ENCODE measurements at regions not wholly inside any gene's neighbourhood (a gene's known extent, or its start where the extent isn't known, plus 50 kb on each side); places are given as distances from the start of the nearest gene placed in this dataset.

DNA sequence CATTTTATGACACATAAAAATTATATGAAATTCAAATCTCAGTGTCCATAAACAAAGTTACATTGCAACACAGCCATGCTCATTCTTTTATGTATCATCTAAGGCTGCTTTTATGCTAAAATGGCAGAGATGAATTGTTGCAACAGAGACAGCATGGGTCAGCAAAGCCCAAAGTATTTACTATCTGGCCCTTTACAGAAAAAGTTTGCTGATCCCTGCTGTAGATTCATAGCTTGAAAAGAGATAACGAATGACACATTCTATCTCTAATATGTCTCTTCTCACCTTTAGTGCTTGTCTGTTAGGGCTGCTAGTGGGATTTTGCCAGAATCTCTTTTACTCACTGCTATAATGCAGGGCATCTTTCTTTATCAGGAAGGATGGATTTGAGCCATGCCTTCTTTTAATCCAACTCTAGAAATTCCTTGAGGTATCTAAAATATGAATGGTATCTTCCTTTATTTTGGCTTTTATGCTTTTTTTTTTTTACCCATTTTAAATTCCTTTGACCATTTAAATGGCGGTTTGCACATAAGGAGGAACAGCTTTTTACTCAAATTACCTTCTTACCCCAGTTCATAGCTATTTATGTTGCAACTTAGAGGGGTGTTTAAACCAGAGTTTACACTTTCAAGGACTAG, 598.2 kb downstream of the PLPP3 start:
- H3K27ac Mint-ChIP-seq: no peak overlapping the region
- H3K4me3 Mint-ChIP-seq: no peak overlapping the region
- H3K36me3 Mint-ChIP-seq (ENCODE audit: low read depth): no peaks in the 10 kb centered on the region

DNA sequence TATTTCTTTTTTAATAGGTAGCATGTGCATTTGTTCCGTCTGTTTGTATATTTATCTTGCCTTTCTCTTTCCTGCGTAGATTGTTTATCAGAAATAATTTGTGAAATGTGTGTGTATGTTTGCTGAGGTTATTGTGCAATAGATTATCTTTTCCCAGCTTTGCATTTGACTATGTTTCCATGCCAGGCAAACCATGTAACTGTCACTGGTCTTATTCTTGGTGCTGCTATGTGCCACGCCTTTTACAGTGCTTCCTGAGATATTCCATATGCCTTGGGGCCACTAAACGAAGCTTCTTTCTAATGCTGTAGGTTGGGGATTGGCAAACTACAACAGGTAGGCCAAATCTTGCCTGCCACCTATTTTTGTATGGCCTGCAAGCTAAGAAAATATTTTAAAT, 598.8 kb downstream of the PLPP3 start:
- peaks cover 10% of the 10 kb centered on the region for H3K4me1 Mint-ChIP-seq (ENCODE audit: low read depth)
- TF ChIP-seq, protein P1, sequence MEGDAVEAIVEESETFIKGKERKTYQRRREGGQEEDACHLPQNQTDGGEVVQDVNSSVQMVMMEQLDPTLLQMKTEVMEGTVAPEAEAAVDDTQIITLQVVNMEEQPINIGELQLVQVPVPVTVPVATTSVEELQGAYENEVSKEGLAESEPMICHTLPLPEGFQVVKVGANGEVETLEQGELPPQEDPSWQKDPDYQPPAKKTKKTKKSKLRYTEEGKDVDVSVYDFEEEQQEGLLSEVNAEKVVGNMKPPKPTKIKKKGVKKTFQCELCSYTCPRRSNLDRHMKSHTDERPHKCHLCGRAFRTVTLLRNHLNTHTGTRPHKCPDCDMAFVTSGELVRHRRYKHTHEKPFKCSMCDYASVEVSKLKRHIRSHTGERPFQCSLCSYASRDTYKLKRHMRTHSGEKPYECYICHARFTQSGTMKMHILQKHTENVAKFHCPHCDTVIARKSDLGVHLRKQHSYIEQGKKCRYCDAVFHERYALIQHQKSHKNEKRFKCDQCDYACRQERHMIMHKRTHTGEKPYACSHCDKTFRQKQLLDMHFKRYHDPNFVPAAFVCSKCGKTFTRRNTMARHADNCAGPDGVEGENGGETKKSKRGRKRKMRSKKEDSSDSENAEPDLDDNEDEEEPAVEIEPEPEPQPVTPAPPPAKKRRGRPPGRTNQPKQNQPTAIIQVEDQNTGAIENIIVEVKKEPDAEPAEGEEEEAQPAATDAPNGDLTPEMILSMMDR (IDR thresholded peaks at IDR 0.05): no peak
- no peaks in the 10 kb centered on the region for H3K27me3 Mint-ChIP-seq (ENCODE audit: insufficient read depth)
- no peak for DNase-seq
- no peaks in the 10 kb centered on the region for H3K9me3 Mint-ChIP-seq
- H3K36me3 Mint-ChIP-seq (ENCODE audit: low read depth): no peaks in the 10 kb centered on the region
- no peak overlapping the region for H3K4me3 Mint-ChIP-seq
- H3K27ac Mint-ChIP-seq: no peak overlapping the region

More for the DNA sequence above, 598.2 kb downstream of the PLPP3 start:
- DNase-seq: no peak
- Mint-ChIP-seq H3K9me3 (no peaks in the 10 kb centered on the region), H3K27me3 (ENCODE audit: insufficient read depth) (no peaks in the 10 kb centered on the region), H3K4me1 (ENCODE audit: low read depth) (peaks cover 8% of the 10 kb centered on the region)
- TF ChIP-seq, protein P1 (IDR thresholded peaks at IDR 0.05): no peak

GRCh38 chr1:55974714-55975441, 604.5 kb downstream of the PLPP3 start:
- Mint-ChIP-seq H3K27ac (peak overlapping the region; percentile 45), H3K27me3 (ENCODE audit: insufficient read depth) (no peaks in the 10 kb centered on the region), H3K9me3 (peaks cover 4% of the 10 kb centered on the region), H3K4me1 (ENCODE audit: low read depth) (peaks cover 24% of the 10 kb centered on the region), H3K36me3 (ENCODE audit: low read depth) (no peaks in the 10 kb centered on the region), H3K4me3 (peak overlapping the region; percentile 5; the same call in 1 of the 2 replicates)
- TF ChIP-seq, protein P1 (IDR thresholded peaks at IDR 0.05): no peak
- peak; percentile 49 for DNase-seq

DNA sequence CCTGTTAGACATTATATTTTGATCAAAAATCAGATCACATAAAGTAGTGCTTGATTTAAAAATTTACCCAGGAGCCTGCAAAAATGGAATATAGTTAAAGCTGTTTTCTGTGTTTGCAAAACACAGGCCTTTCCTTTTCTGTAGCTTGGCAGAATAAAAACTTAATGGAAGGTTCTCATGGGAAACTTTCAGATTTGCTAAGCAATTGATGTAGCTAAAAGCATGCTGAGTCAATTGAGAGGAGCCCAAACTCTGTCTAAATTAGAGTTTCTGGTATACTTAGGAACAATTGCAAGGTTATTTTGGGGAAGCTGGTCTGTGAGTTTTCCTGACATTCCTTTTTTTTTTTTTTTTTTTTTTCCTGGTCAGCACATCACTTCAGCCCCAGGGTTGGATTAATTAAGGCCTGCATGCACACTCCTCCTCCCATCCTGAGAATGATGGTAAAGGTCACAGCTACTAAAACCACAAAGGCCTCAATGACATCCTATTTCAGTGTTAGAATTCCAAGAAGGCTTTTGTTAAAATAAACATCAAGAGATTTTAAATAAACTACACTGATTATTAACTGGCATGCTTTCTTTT, 608.7 kb downstream of the PLPP3 start:
- H3K27ac Mint-ChIP-seq: no peak overlapping the region
- H3K9me3 Mint-ChIP-seq: peaks cover 4% of the 10 kb centered on the region
- H3K4me3 Mint-ChIP-seq: no peak overlapping the region
- TF ChIP-seq, protein P1 (IDR thresholded peaks at IDR 0.05): no peak
- H3K36me3 Mint-ChIP-seq (ENCODE audit: low read depth): no peaks in the 10 kb centered on the region
- no peaks in the 10 kb centered on the region for H3K27me3 Mint-ChIP-seq (ENCODE audit: insufficient read depth)
- peaks cover 28% of the 10 kb centered on the region for H3K4me1 Mint-ChIP-seq (ENCODE audit: low read depth)
- peak; percentile 11 for DNase-seq

- H3K4me1 Mint-ChIP-seq (ENCODE audit: low read depth): peaks cover 15% of the 10 kb centered on the region
- TF ChIP-seq, protein P1 (IDR thresholded peaks at IDR 0.05): no peak
- DNase-seq: no peak
- no peaks in the 10 kb centered on the region for H3K36me3 Mint-ChIP-seq (ENCODE audit: low read depth)
- no peak overlapping the region for H3K27ac Mint-ChIP-seq
- 0 out of 2 replicates have a peak, but pooled peaks cover 2% of the 10 kb centered on the region for H3K27me3 Mint-ChIP-seq (ENCODE audit: insufficient read depth)
- H3K4me3 Mint-ChIP-seq: no peak overlapping the region
- H3K9me3 Mint-ChIP-seq: peaks cover 4% of the 10 kb centered on the region
Measured at GRCh38 chr1:55969322-55969721, 610.0 kb downstream of the PLPP3 start.
